Subcutaneous abdominal adipose tissue (tissue), 5 donors: ENCODE measurements at regions not wholly inside any gene's neighbourhood (a gene's known extent, or its start where the extent isn't known, plus 50 kb on each side); places are given as distances from the start of the nearest gene placed in this dataset.

Experiments
- H3K27ac ChIP-seq: one replicate; pipeline ENCODE4 v1.7.0; 2013; ENCODE audit warnings: low read depth, mild to moderate bottlenecking, inconsistent platforms, low read length, moderate library complexity
- H3K27me3 ChIP-seq, 5 donors: one replicate each; pipeline ENCODE4 v1.7.0; 2013; ENCODE audit warnings: low read length in 5 of 5, inconsistent platforms in 1 of 5; ENCODE audit not compliant: control insufficient read depth in 5 of 5, insufficient read depth in 4 of 5
- H3K36me3 ChIP-seq, 5 donors: one replicate each; pipeline ENCODE4 v1.7.0; 2013; ENCODE audit warnings: low read length in 5 of 5; ENCODE audit not compliant: control insufficient read depth in 5 of 5, insufficient read depth in 5 of 5
- H3K4me1 ChIP-seq, 5 donors: one replicate each; pipeline ENCODE4 v1.7.0; 2013; ENCODE audit warnings: low read length in 5 of 5, mild to moderate bottlenecking in 3 of 5, moderate library complexity in 1 of 5; ENCODE audit not compliant: control insufficient read depth in 5 of 5, insufficient read depth in 5 of 5
- H3K4me3 ChIP-seq, 5 donors: one replicate each; pipeline ENCODE4 v1.7.0; 2013; ENCODE audit warnings: low read length in 5 of 5, low read depth in 1 of 5
- H3K9ac ChIP-seq, 5 donors: one replicate each; pipeline ENCODE4 v1.7.0; 2013; ENCODE audit warnings: low read length in 5 of 5, mild to moderate bottlenecking in 4 of 5, moderate library complexity in 3 of 5
- H3K9me3 ChIP-seq, 5 donors: one replicate each; pipeline ENCODE4 v1.7.0; 2013; ENCODE audit warnings: low read length in 5 of 5; ENCODE audit not compliant: control insufficient read depth in 5 of 5
- donor health status: healthy.
- donor health status: healthy.
- donor health status: healthy.
- donor health status: healthy.
- donor health status: healthy.

DNA sequence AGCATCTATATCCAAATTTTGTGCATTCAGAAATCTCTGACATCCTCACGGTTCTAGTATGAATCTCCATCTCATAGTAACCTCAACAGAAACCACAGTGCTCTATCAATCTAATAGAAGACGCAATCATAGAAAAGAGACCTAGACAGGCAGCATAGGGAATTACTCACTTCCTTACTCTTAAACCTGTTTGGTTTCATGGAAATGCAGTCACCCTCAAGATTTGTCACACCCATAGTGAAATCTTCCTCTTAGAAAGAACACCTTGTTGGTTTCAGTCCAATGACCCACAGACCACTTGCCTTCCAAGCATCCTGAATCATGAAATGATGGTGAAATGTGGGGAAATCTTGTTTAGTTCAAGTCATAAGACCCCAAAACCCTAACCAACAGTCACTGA is 166.1 kb upstream of the PRDM1 start:
- peaks cover 0 to 5% (median 0%) of the 10 kb centered on the region in 5 donors for H3K4me1 ChIP-seq
- no peaks in the 10 kb centered on the region for H3K9me3 ChIP-seq
- no peak overlapping the region for H3K27ac ChIP-seq
- H3K27me3 ChIP-seq = no peaks in the 10 kb centered on the region
- H3K36me3 ChIP-seq = no peaks in the 10 kb centered on the region
- H3K4me3 ChIP-seq = no peak overlapping the region
- no peak overlapping the region for H3K9ac ChIP-seq

GRCh38 chr6:105917038-105917695 is 169.0 kb upstream of the PRDM1 start:
- no peaks in the 10 kb centered on the region for H3K36me3 ChIP-seq
- no peak overlapping the region for H3K27ac ChIP-seq
- H3K27me3 ChIP-seq = no peaks in the 10 kb centered on the region
- H3K9me3 ChIP-seq = no peaks in the 10 kb centered on the region
- H3K4me1 ChIP-seq = peaks cover 0 to 5% (median 0%) of the 10 kb centered on the region in 5 donors
- H3K9ac ChIP-seq = no peak overlapping the region
- H3K4me3 ChIP-seq = no peak overlapping the region

DNA sequence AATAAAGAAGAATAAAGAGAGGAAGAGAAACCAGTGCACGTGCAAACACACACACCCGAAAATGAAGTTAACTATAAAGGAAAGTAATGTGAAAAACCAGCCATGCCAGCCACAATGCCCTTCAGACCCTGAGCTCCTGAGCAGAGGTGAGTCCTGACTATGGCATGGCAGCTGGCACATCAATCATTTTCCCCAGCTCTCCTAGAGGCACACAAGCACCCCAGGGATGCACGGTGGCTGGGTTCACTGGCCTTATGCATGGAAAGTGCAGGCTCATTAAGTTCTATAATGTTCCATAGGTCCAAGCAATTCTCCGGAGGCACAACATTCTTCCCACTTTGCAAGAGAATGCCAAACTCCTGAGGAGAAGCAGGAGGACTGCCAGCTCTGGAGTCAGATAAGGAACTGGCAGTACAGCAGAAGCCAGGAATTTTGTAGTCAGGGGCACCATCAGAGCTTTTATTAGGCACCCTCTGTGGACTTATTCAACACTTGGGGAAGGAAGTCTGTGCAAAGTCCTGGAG is 175.0 kb upstream of the PRDM1 start:
- Histone ChIP-seq H3K4me3 (no peak overlapping the region), H3K27ac (no peak overlapping the region), H3K9me3 (no peaks in the 10 kb centered on the region), H3K27me3 (no peaks in the 10 kb centered on the region), H3K36me3 (no peaks in the 10 kb centered on the region), H3K9ac (no peak overlapping the region), H3K4me1 (peaks cover 0 to 13% (median 4%) of the 10 kb centered on the region in 5 donors)

GRCh38 chr6:105909106-105909505 is 177.0 kb upstream of the PRDM1 start:
- H3K36me3 ChIP-seq = no peaks in the 10 kb centered on the region
- H3K9me3 ChIP-seq = no peaks in the 10 kb centered on the region
- H3K4me1 ChIP-seq = peaks cover 0 to 13% (median 4%) of the 10 kb centered on the region in 5 donors
- no peaks in the 10 kb centered on the region for H3K27me3 ChIP-seq
- no peak overlapping the region for H3K4me3 ChIP-seq
- H3K9ac ChIP-seq = no peak overlapping the region
- no peak overlapping the region for H3K27ac ChIP-seq

- H3K9ac ChIP-seq = no peak overlapping the region
- H3K36me3 ChIP-seq = no peaks in the 10 kb centered on the region
- no peak overlapping the region for H3K27ac ChIP-seq
- H3K27me3 ChIP-seq = no peaks in the 10 kb centered on the region
- H3K4me3 ChIP-seq = no peak overlapping the region
- no peaks in the 10 kb centered on the region for H3K9me3 ChIP-seq
- peaks cover 0 to 13% (median 4%) of the 10 kb centered on the region in 5 donors for H3K4me1 ChIP-seq
Observed at GRCh38 chr6:105907991-105908390, 178.1 kb upstream of the PRDM1 start.

DNA sequence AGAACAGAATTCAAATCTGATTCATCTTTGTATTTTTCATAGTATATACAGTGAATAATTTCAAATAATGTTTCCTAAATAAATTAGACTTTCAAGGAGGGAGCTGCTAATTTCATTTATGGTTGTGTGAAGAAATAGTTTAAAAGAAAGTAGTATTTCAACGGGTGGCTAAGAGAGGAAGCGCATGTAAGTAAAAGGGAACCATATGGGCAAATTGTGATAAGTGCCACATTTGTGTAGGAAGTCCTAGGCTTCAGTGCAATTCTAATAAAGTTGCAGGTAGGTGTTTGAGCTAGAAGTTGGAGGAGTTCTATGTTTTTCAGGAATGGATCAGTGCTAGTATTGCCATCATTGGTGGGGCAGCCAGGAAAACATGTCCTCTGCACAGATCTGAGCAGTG is 178.8 kb upstream of the PRDM1 start:
- Histone ChIP-seq H3K4me3 (no peak overlapping the region), H3K27ac (no peak overlapping the region), H3K4me1 (peaks cover 0 to 16% (median 4%) of the 10 kb centered on the region in 5 donors), H3K9ac (no peak overlapping the region), H3K27me3 (no peaks in the 10 kb centered on the region), H3K9me3 (no peaks in the 10 kb centered on the region), H3K36me3 (no peaks in the 10 kb centered on the region)

GRCh38 chr6:105902401-105903031 is 183.6 kb upstream of the PRDM1 start:
- H3K27me3 ChIP-seq = no peaks in the 10 kb centered on the region
- no peak overlapping the region for H3K27ac ChIP-seq
- H3K36me3 ChIP-seq = no peaks in the 10 kb centered on the region
- H3K9me3 ChIP-seq = no peaks in the 10 kb centered on the region
- no peak overlapping the region for H3K4me3 ChIP-seq
- no peak overlapping the region for H3K9ac ChIP-seq
- H3K4me1 ChIP-seq = peaks cover 0 to 6% (median 0%) of the 10 kb centered on the region in 5 donors

GRCh38 chr6:105901583-105901982 is 184.6 kb upstream of the PRDM1 start:
- Histone ChIP-seq H3K27ac (no peak overlapping the region), H3K4me3 (no peak overlapping the region), H3K27me3 (no peaks in the 10 kb centered on the region), H3K36me3 (no peaks in the 10 kb centered on the region), H3K4me1 (peaks cover 0 to 6% (median 0%) of the 10 kb centered on the region in 5 donors), H3K9ac (no peak overlapping the region), H3K9me3 (no peaks in the 10 kb centered on the region)

- Histone ChIP-seq H3K36me3 (no peaks in the 10 kb centered on the region), H3K9ac (no peak overlapping the region), H3K4me1 (peaks cover 0 to 6% (median 0%) of the 10 kb centered on the region in 5 donors), H3K27ac (peak overlapping the region; percentile 27), H3K9me3 (no peaks in the 10 kb centered on the region), H3K4me3 (no peak overlapping the region), H3K27me3 (no peaks in the 10 kb centered on the region)
Observed at GRCh38 chr6:105900125-105900937, 185.8 kb upstream of the PRDM1 start.

DNA sequence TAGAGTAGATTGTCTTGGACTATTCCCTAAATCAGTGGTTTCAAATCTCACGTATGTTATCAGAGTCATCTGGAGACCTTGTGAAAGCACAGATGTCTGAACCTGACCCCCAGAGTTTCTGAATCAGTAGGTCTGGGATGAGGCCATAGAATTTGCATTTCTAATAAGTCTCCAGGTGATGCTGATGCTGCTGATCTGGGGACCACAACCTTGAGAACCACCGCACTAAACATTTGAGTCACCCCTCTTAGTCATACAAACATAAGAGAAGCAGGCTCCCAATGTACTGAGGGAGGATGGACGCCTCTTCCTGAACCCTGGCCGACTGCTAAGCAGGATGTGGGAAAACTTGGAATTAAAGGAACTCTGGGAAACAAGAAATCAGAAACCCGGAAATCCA is 187.8 kb upstream of the PRDM1 start:
- H3K4me3 ChIP-seq = no peak overlapping the region
- H3K27me3 ChIP-seq = no peaks in the 10 kb centered on the region
- no peak overlapping the region for H3K9ac ChIP-seq

More for the DNA sequence above, 187.8 kb upstream of the PRDM1 start:
- no peaks in the 10 kb centered on the region for H3K36me3 ChIP-seq
- H3K4me1 ChIP-seq = peaks cover 0 to 6% (median 0%) of the 10 kb centered on the region in 5 donors
- no peaks in the 10 kb centered on the region for H3K9me3 ChIP-seq
- no peak overlapping the region for H3K27ac ChIP-seq
